Adrenal gland (tissue), 9 donors: ENCODE measurements at regions not wholly inside any gene's neighbourhood (a gene's known extent, or its start where the extent isn't known, plus 50 kb on each side); places are given as distances from the start of the nearest gene placed in this dataset.

Experiments
- DNase-seq, 7 donors: peaks; one replicate each; pipeline ENCODE4 v3.0.0-alpha.2; 2019 to 2020
- H3K27ac ChIP-seq, 5 donors: fragments of 200-600 bp; sonication (generic) in 4 of 5; 1 replicate in 3 of 5; 2 replicates in 2 of 5; pipeline versions ENCODE4 v1.5.1 to v1.8.0; 2016 to 2020; ENCODE audit warnings: mild to moderate bottlenecking in 1 of 5
- H3K27me3 ChIP-seq: fragments of 200-600 bp; 2 replicates; pipeline ENCODE4 v1.8.0; 2021
- H3K36me3 ChIP-seq, 2 donors: fragments of 200-600 bp; replicated peaks in 1 of 2; 1 replicate in 1 of 2; 2 replicates in 1 of 2; pipeline versions ENCODE4 v1.5.1 to v1.8.0; 2018 to 2022
- H3K4me1 ChIP-seq, 2 donors: fragments of 200-600 bp; replicated peaks in 1 of 2; 1 replicate in 1 of 2; 2 replicates in 1 of 2; pipeline versions ENCODE4 v1.5.1 to v1.8.0; 2018 to 2021
- H3K4me3 ChIP-seq, 4 donors: fragments of 200-600 bp; sonication (generic) in 3 of 4; one replicate each; pipeline ENCODE4 v1.5.1; 2016 to 2018
- H3K9me3 ChIP-seq, 3 donors: fragments of 200-600 bp; sonication (generic) in 1 of 3; replicated peaks in 1 of 3; 1 replicate in 2 of 3; 2 replicates in 1 of 3; pipeline versions ENCODE4 v1.5.1 to v1.8.0; 2016 to 2021
- CTCF ChIP-seq, 6 experiments: fragments of 450-650 bp in 4 of 6; fragments of 200-600 bp in 2 of 6; sonication (generic) in 1 of 6; IDR thresholded peaks; 1 replicate in 5 of 6; 2 replicates in 1 of 6; pipeline versions ENCODE4 v1.5.1 to v1.8.0; 2016 to 2021; ENCODE audit warnings: antibody characterized with exemption in 6 of 6, mild to moderate bottlenecking in 2 of 6, moderate library complexity in 1 of 6
- POLR2A ChIP-seq, 2 donors: fragments of 450-650 bp; IDR thresholded peaks; one replicate each; pipeline ENCODE4 v1.6.1; 2017; ENCODE audit warnings: antibody characterized with exemption in 2 of 2, mild to moderate bottlenecking in 2 of 2, moderate library complexity in 1 of 2
- WGBS, 4 donors: extraction: QIAGEN DNeasy Blood & Tissue Kit in 2 of 4; methylation state at CpG; one replicate each; pipeline versions ENCODE4 v1.1.5 to v1.1.7; 2013 to 2017; 5-methylcytosine and 5-hydroxymethylcytosine counted together
- intact Hi-C, 2 donors: fragments of 100-400 bp; cut with DNase I; formaldehyde crosslinking; loops; one replicate each; pipeline versions ENCODE4 v1.14.1 to v1.15.0; 2022 to 2023
- donor health status: healthy with polysubstance abuse.
- donor health status: Bipolar disorder and iron deficiency.
- donor health status: DM: yes; HTN: yes; CAD: no.
- donor health status: DM: no; HTN: no; CAD: no.
- donor health status: DM: no; HTN: no; CAD: no.

GRCh38 chr16:66196770-66197169 lies 169.7 kb upstream of the CDH5 start:
- no peak for DNase-seq
- Histone ChIP-seq H3K9me3 (no peaks in the 10 kb centered on the region), H3K4me3 (no peak overlapping the region), H3K4me1 (no peaks in the 10 kb centered on the region), H3K27ac (no peak overlapping the region), H3K36me3 (no peaks in the 10 kb centered on the region), H3K27me3 (no peaks in the 10 kb centered on the region)
- intact Hi-C loops, result no loop called here
- WGBS, 4 donors, result 77 to 94% (median 87%) methylated on average over 3 of the region's 3 CpGs
- TF ChIP-seq CTCF (IDR thresholded peaks at IDR 0.05), result no peak
- TF ChIP-seq POLR2A (IDR thresholded peaks at IDR 0.05), result no peak

- DNase-seq, result no peak
- Histone ChIP-seq H3K36me3 (no peaks in the 10 kb centered on the region), H3K27me3 (no peaks in the 10 kb centered on the region), H3K4me1 (no peaks in the 10 kb centered on the region), H3K4me3 (no peak overlapping the region), H3K9me3 (no peaks in the 10 kb centered on the region), H3K27ac (no peak overlapping the region)
- TF ChIP-seq POLR2A (IDR thresholded peaks at IDR 0.05) (no peak), CTCF (IDR thresholded peaks at IDR 0.05) (no peak)
- intact Hi-C loops, result no loop called here
These were observed 171.6 kb upstream of the CDH5 start for GRCh38 chr16:66194866-66195265.

GRCh38 chr16:66193543-66194229 lies 172.8 kb upstream of the CDH5 start:
- H3K4me3 ChIP-seq, result no peak overlapping the region
- no peaks in the 10 kb centered on the region for H3K4me1 ChIP-seq
- 70 to 88% (median 80%) methylated on average over 5 of the region's 5 CpGs for WGBS, 4 donors
- H3K9me3 ChIP-seq, result no peaks in the 10 kb centered on the region
- no peaks in the 10 kb centered on the region for H3K36me3 ChIP-seq
- TF ChIP-seq POLR2A (IDR thresholded peaks at IDR 0.05) (no peak), CTCF (IDR thresholded peaks at IDR 0.05) (no peak)
- intact Hi-C loops, result no loop called here
- no peaks in the 10 kb centered on the region for H3K27me3 ChIP-seq
- H3K27ac ChIP-seq, result no peak overlapping the region
- DNase-seq, result no peak

- DNase-seq, result no peak
- TF ChIP-seq CTCF (IDR thresholded peaks at IDR 0.05) (no peak), POLR2A (IDR thresholded peaks at IDR 0.05) (no peak)
- H3K27ac ChIP-seq, result no peak overlapping the region
- no peaks in the 10 kb centered on the region for H3K4me1 ChIP-seq
- intact Hi-C loops, result no loop called here
- H3K36me3 ChIP-seq, result no peaks in the 10 kb centered on the region
- H3K27me3 ChIP-seq, result no peaks in the 10 kb centered on the region
- no peaks in the 10 kb centered on the region for H3K9me3 ChIP-seq
- WGBS, 4 donors, result 90 to 93% (median 92%) methylated on average over 1 of the region's 1 CpG
- no peak overlapping the region for H3K4me3 ChIP-seq
These were observed 176.1 kb upstream of the CDH5 start for GRCh38 chr16:66190411-66190810.
